H1 (cell line): ENCODE measurements at regions not wholly inside any gene's neighbourhood (a gene's known extent, or its start where the extent isn't known, plus 50 kb on each side); places are given as distances from the start of the nearest gene placed in this dataset.
A peak's percentile ranks its signal among the peaks of the same experiment; 100 is the strongest.

Experiments
- CTCF ChIA-PET: fragments of 300-600 bp; sonication (Branson Sonifier 250); formaldehyde crosslinking; loops from one replicate; lab custom pipeline; 2021; ENCODE audit not compliant: partially characterized antibody; lab: Charles Lee
- POLR2A ChIA-PET: fragments of 300-600 bp; sonication (Branson Sonifier 250); formaldehyde crosslinking; loops from one replicate; lab custom pipeline; 2021; ENCODE audit warnings: inconsistent platforms; ENCODE audit not compliant: partially characterized antibody; lab: Charles Lee
- DNase-seq, 2 experiments: peaks; one replicate each; pipeline versions ENCODE4 v3.0.0 to v3.0.0-alpha.2; 2010 to 2022; ENCODE audit warnings: low spot score in 2 of 2, low read depth in 1 of 2, mixed read lengths in 1 of 2
- FAIRE-seq: peaks from 2 replicates; lab custom pipeline; 2011; peaks lifted over from hg19 to GRCh38; lab: Jason Lieb, UNC
- H2AFZ ChIP-seq: 2 replicates; pipeline ENCODE4 v1.8.1; 2012; ENCODE audit warnings: low read length, inconsistent platforms
- H2AK5ac ChIP-seq: 2 replicates; pipeline ENCODE4 v1.6.1; 2013; ENCODE audit warnings: low read depth, low read length
- H2BK120ac ChIP-seq: replicated peaks from 2 replicates; pipeline ENCODE3; 2013; ENCODE audit warnings: low read depth, low read length, inconsistent platforms
- H2BK12ac ChIP-seq: 2 replicates; pipeline ENCODE4 v1.6.1; 2013; ENCODE audit warnings: low read depth, low read length
- H2BK15ac ChIP-seq: 2 replicates; pipeline ENCODE4 v1.6.1; 2013; ENCODE audit warnings: low read length
- H2BK20ac ChIP-seq: 2 replicates; pipeline ENCODE4 v1.6.1; 2013; ENCODE audit warnings: low read length
- H2BK5ac ChIP-seq: 2 replicates; pipeline ENCODE4 v1.6.1; 2013; ENCODE audit warnings: low read depth, low read length
- H3K14ac ChIP-seq: 2 replicates; pipeline ENCODE4 v1.6.1; 2013; ENCODE audit warnings: inconsistent platforms; ENCODE audit not compliant: insufficient read length
- H3K18ac ChIP-seq: 2 replicates; pipeline ENCODE4 v1.6.1; 2013; ENCODE audit warnings: low read length; ENCODE audit errors: extremely low read depth
- H3K23ac ChIP-seq: 2 replicates; pipeline ENCODE4 v1.6.1; 2013; ENCODE audit warnings: inconsistent platforms; ENCODE audit not compliant: insufficient read length
- H3K23me2 ChIP-seq: 2 replicates; pipeline ENCODE4 v1.6.1; 2013; ENCODE audit warnings: low read depth, low read length
- H3K27ac ChIP-seq: 2 replicates; pipeline ENCODE4 v1.6.1; 2011; ENCODE audit warnings: low read depth, low read length, inconsistent platforms
- H3K27me3 ChIP-seq, 4 experiments: replicated peaks in 1 of 4; 1 replicate in 1 of 4; 2 replicates in 3 of 4; pipeline versions ENCODE4 v1.6.1 to v1.8.1; 2011 to 2013; ENCODE audit warnings: low read length in 3 of 4, mild to moderate bottlenecking in 3 of 4, inconsistent platforms in 2 of 4, mixed read lengths in 2 of 4, moderate library complexity in 1 of 4; ENCODE audit not compliant: control insufficient read depth in 3 of 4, insufficient read depth in 3 of 4; ENCODE audit errors: extremely low read depth in 1 of 4
- H3K36me3 ChIP-seq, 4 experiments: 2 replicates each; pipeline versions ENCODE4 v1.6.1 to v1.8.1; 2011 to 2013; ENCODE audit warnings: mild to moderate bottlenecking in 4 of 4, low read length in 3 of 4, moderate library complexity in 2 of 4, control low read depth in 1 of 4, inconsistent platforms in 1 of 4; ENCODE audit not compliant: insufficient read depth in 4 of 4, control insufficient read depth in 2 of 4
- H3K4ac ChIP-seq: replicated peaks from 2 replicates; pipeline ENCODE3; 2013; ENCODE audit warnings: low read length, low read depth, mixed read lengths, inconsistent platforms; ENCODE audit not compliant: insufficient read length
- H3K4me1 ChIP-seq, 4 experiments: replicated peaks in 1 of 4; 1 replicate in 1 of 4; 2 replicates in 3 of 4; pipeline versions ENCODE4 v1.6.1 to v1.8.1; 2011 to 2013; ENCODE audit warnings: low read length in 3 of 4, inconsistent platforms in 2 of 4, mixed read lengths in 1 of 4; ENCODE audit not compliant: insufficient read depth in 4 of 4, control insufficient read depth in 3 of 4
- H3K4me2 ChIP-seq, 2 experiments: 2 replicates each; pipeline versions ENCODE4 v1.6.1 to v1.8.1; 2011 to 2013; ENCODE audit warnings: low read depth in 2 of 2, low read length in 2 of 2, control low read depth in 1 of 2, inconsistent platforms in 1 of 2, mild to moderate bottlenecking in 1 of 2; ENCODE audit not compliant: insufficient read depth in 1 of 2
- H3K4me3 ChIP-seq, 4 experiments: fragments of 200-600, 300-600 bp in 1 of 4; sonication (generic), shearing (Covaris generic), sonication (Bioruptor Twin) in 1 of 4; 2 replicates each; pipeline versions ENCODE4 v1.5.1 to v1.8.1; 2011 to 2016; ENCODE audit warnings: low read length in 4 of 4, low read depth in 3 of 4, control low read depth in 2 of 4, inconsistent platforms in 2 of 4, mild to moderate bottlenecking in 2 of 4, mixed read lengths in 1 of 4, moderate library complexity in 1 of 4; ENCODE audit not compliant: insufficient read depth in 2 of 4; ENCODE audit errors: extremely low read depth in 1 of 4
- H3K56ac ChIP-seq: replicated peaks from 2 replicates; pipeline ENCODE3; 2013; ENCODE audit warnings: low read depth, mild to moderate bottlenecking, mixed read lengths, low read length, inconsistent platforms; ENCODE audit not compliant: insufficient read length
- H3K79me1 ChIP-seq: 2 replicates; pipeline ENCODE4 v1.6.1; 2013; ENCODE audit warnings: low read depth, low read length, control low read depth
- H3K79me2 ChIP-seq, 2 experiments: 2 replicates each; pipeline versions ENCODE4 v1.6.1 to v1.8.1; 2012 to 2013; ENCODE audit warnings: low read length in 2 of 2, mild to moderate bottlenecking in 2 of 2, inconsistent platforms in 1 of 2; ENCODE audit not compliant: insufficient read depth in 2 of 2, control insufficient read depth in 1 of 2
- H3K9ac ChIP-seq, 4 experiments: replicated peaks in 1 of 4; 1 replicate in 1 of 4; 2 replicates in 3 of 4; pipeline versions ENCODE4 v1.6.1 to v1.8.1; 2011 to 2013; ENCODE audit warnings: low read depth in 3 of 4, low read length in 3 of 4, control low read depth in 2 of 4, mild to moderate bottlenecking in 2 of 4, moderate library complexity in 2 of 4, inconsistent platforms in 1 of 4; ENCODE audit errors: extremely low read depth in 1 of 4
- H3K9me3 ChIP-seq, 2 experiments: 2 replicates each; pipeline versions ENCODE4 v1.6.1 to v1.8.1; 2012 to 2013; ENCODE audit warnings: mild to moderate bottlenecking in 2 of 2, moderate library complexity in 2 of 2, control low read depth in 1 of 2, inconsistent platforms in 1 of 2, low read depth in 1 of 2, low read length in 1 of 2, mixed read lengths in 1 of 2; ENCODE audit not compliant: insufficient read depth in 2 of 2
- H4K20me1 ChIP-seq, 2 experiments: replicated peaks in 1 of 2; 2 replicates each; pipeline versions ENCODE3 to v1.8.1; 2011 to 2013; ENCODE audit warnings: inconsistent platforms in 2 of 2, low read length in 2 of 2, mild to moderate bottlenecking in 1 of 2; ENCODE audit not compliant: insufficient read depth in 2 of 2, control insufficient read depth in 1 of 2
- H4K5ac ChIP-seq: 2 replicates; pipeline ENCODE4 v1.6.1; 2013; ENCODE audit warnings: low read length, low read depth, mixed read lengths, inconsistent platforms; ENCODE audit not compliant: insufficient read length
- H4K8ac ChIP-seq: 2 replicates; pipeline ENCODE4 v1.8.0; 2013; ENCODE audit warnings: mild to moderate bottlenecking, moderate library complexity, low read length, inconsistent platforms; ENCODE audit not compliant: insufficient read depth; ENCODE audit errors: extremely low read depth
- H4K91ac ChIP-seq: replicated peaks from 2 replicates; pipeline ENCODE3; 2013; ENCODE audit warnings: low read length, mixed read lengths, inconsistent platforms; ENCODE audit not compliant: insufficient read length
- BACH1 ChIP-seq: IDR thresholded peaks from 2 replicates; pipeline ENCODE4 v1.6.1; 2012; ENCODE audit warnings: low read length, improper control_type of control experiment
- CHD1 ChIP-seq: IDR thresholded peaks from 2 replicates; pipeline ENCODE4 v1.6.1; 2012; ENCODE audit warnings: low read depth, low read length, improper control_type of control experiment
- EP300 ChIP-seq, 2 experiments: IDR thresholded peaks; 1 replicate in 1 of 2; 2 replicates in 1 of 2; pipeline ENCODE4 v1.6.1; 2011 to 2012; ENCODE audit warnings: low read depth in 2 of 2, low read length in 2 of 2, mild to moderate bottlenecking in 2 of 2, borderline replicate concordance in 1 of 2, inconsistent platforms in 1 of 2, moderate library complexity in 1 of 2
- FOSL1 ChIP-seq: IDR thresholded peaks from 2 replicates; pipeline ENCODE4 v1.6.1; 2011; ENCODE audit warnings: mild to moderate bottlenecking, low read depth, low read length, moderate library complexity; ENCODE audit not compliant: insufficient read depth
- JUND ChIP-seq: IDR thresholded peaks from 2 replicates; pipeline ENCODE4 v1.6.1; 2011; ENCODE audit warnings: mild to moderate bottlenecking, improper control_type of control experiment, low read length
- RBBP5 ChIP-seq: IDR thresholded peaks from 2 replicates; pipeline ENCODE4 v1.7.1; 2012; ENCODE audit warnings: low read depth, mild to moderate bottlenecking, inconsistent platforms, low read length, moderate library complexity, borderline replicate concordance
- SP1 ChIP-seq: IDR thresholded peaks from 2 replicates; pipeline ENCODE4 v1.6.1; 2011; ENCODE audit warnings: low read depth, low read length
- SRF ChIP-seq: IDR thresholded peaks from 2 replicates; pipeline ENCODE4 v1.6.1; 2011; ENCODE audit warnings: mild to moderate bottlenecking, low read depth, low read length, moderate library complexity
- SUZ12 ChIP-seq: fragments of 200-600 bp; sonication (generic); IDR thresholded peaks from 2 replicates; pipeline ENCODE4 v1.6.1; 2012; ENCODE audit warnings: mild to moderate bottlenecking, inconsistent platforms, low read length, moderate library complexity, mixed read lengths
- TAF7 ChIP-seq: optimal IDR thresholded peaks from 2 replicates; pipeline ENCODE3; 2011; ENCODE audit warnings: low read depth, mild to moderate bottlenecking, inconsistent platforms, low read length, moderate library complexity, borderline replicate concordance
- TBP ChIP-seq: IDR thresholded peaks from 2 replicates; pipeline ENCODE4 v1.6.1; 2011; ENCODE audit warnings: low read depth, low read length, improper control_type of control experiment
- TCF12 ChIP-seq: IDR thresholded peaks from 2 replicates; pipeline ENCODE4 v1.6.1; 2011; ENCODE audit warnings: low read depth, mild to moderate bottlenecking, low read length
- ZNF274 ChIP-seq: IDR thresholded peaks from 2 replicates; pipeline ENCODE4 v1.7.0; 2012; ENCODE audit warnings: low read length, borderline replicate concordance; ENCODE audit errors: extremely low read depth
- WGBS, 2 experiments: shearing (Covaris generic) in 1 of 2; methylation state at CpG; one replicate each; pipeline versions ENCODE4 v1.1.6 to v1.1.7; 2013 to 2015; ENCODE audit warnings: low lambda C conversion rate in 2 of 2, mixed read lengths in 2 of 2, inconsistent platforms in 1 of 2, low coverage in 1 of 2, missing lambda C conversion rate in 1 of 2; ENCODE audit not compliant: insufficient replicate concordance in 2 of 2, insufficient coverage in 1 of 2, insufficient read length in 1 of 2; ENCODE audit errors: extremely low coverage in 1 of 2, missing lambda C conversion rate in 1 of 2; 5-methylcytosine and 5-hydroxymethylcytosine counted together
- TF ChIP-seq, protein P1 (sequence below): IDR thresholded peaks from 2 replicates; pipeline ENCODE4 v1.6.1; 2012; ENCODE audit warnings: low read length, inconsistent platforms

- Histone ChIP-seq H2AFZ (peak overlapping the region; percentile 7; the same call in 1 of the 2 replicates), H4K8ac (no peak overlapping the region), H3K56ac (no peak overlapping the region), H3K4me1 (no peaks in the 10 kb centered on the region; a peak in 1 of 7 replicates), H3K79me2 (no peaks in the 10 kb centered on the region), H3K9ac (no peak overlapping the region), H2BK5ac (no peak overlapping the region), H3K4ac (no peak overlapping the region), H2AK5ac (no peak overlapping the region), H3K27ac (no peak overlapping the region), H3K9me3 (no peaks in the 10 kb centered on the region), H2BK12ac (no peak overlapping the region), H4K91ac (no peak overlapping the region), H3K23ac (no peak overlapping the region), H2BK120ac (no peak overlapping the region), H3K4me2 (no peak overlapping the region), H3K4me3 (no peak overlapping the region), H3K23me2 (no peaks in the 10 kb centered on the region), H3K18ac (no peak overlapping the region), H4K20me1 (no peaks in the 10 kb centered on the region), H3K27me3 (no peaks in the 10 kb centered on the region), H3K36me3 (no peaks in the 10 kb centered on the region), H3K14ac (no peak overlapping the region), H2BK20ac (no peak overlapping the region), H3K79me1 (no peaks in the 10 kb centered on the region), H2BK15ac (no peak overlapping the region), H4K5ac (no peak overlapping the region)
- ChIA-PET CTCF (interaction anchor here (0.6 to 1.2 kb wide), 3 partner anchors 10 to 206 kb away, joined by 3 to 4 read pairs (median 4); no protein-coding TSS in a partner anchor), POLR2A (interaction anchor here (1.1 kb wide), 1 partner anchor 221 kb away, joined by 3 read pairs; no protein-coding TSS in a partner anchor)
- 92% methylated on average over 6 of the region's 6 CpGs; no CpG with 5 or more reads in 1 of the 2 experiments for WGBS, 2 experiments
- FAIRE-seq (no peak), DNase-seq (no peak)
- TF ChIP-seq SRF: no peak
- TF ChIP-seq CHD1: no peak
- no peak for TF ChIP-seq ZNF274
- no peak for TF ChIP-seq SP1
- TF ChIP-seq JUND: no peak
- no peak for TF ChIP-seq SUZ12
- no peak for TF ChIP-seq TCF12
- TF ChIP-seq BACH1: no peak
- no peak for TF ChIP-seq FOSL1
- TF ChIP-seq EP300 (IDR thresholded peaks at IDR 0.05; ENCODE audit: borderline replicate concordance in 1 of 2, low read depth in 2 of 2, low read length in 2 of 2): no peak
- TF ChIP-seq, protein P1, sequence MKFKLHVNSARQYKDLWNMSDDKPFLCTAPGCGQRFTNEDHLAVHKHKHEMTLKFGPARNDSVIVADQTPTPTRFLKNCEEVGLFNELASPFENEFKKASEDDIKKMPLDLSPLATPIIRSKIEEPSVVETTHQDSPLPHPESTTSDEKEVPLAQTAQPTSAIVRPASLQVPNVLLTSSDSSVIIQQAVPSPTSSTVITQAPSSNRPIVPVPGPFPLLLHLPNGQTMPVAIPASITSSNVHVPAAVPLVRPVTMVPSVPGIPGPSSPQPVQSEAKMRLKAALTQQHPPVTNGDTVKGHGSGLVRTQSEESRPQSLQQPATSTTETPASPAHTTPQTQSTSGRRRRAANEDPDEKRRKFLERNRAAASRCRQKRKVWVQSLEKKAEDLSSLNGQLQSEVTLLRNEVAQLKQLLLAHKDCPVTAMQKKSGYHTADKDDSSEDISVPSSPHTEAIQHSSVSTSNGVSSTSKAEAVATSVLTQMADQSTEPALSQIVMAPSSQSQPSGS: no peak
- TF ChIP-seq TAF7: no peak
- TF ChIP-seq TBP: no peak
- no peak for TF ChIP-seq RBBP5
Measured at GRCh38 chr2:75334076-75334475, 134.8 kb upstream of the TACR1 start.
